BE2C (cell line): ENCODE measurements at regions not wholly inside any gene's neighbourhood (a gene's known extent, or its start where the extent isn't known, plus 50 kb on each side); places are given as distances from the start of the nearest gene placed in this dataset.

Experiments used
- DNase-seq: peaks from one replicate; pipeline ENCODE4 v3.0.0-alpha.2; 2020
- H3K27me3 ChIP-seq: fragments of 250-450 bp; sonication (Bioruptor Pico); 2 replicates; pipeline ENCODE4 v1.5.1; 2020; ENCODE audit warnings: mild to moderate bottlenecking
- H3K36me3 ChIP-seq: fragments of 250-450 bp; sonication (Bioruptor Pico); 2 replicates; pipeline ENCODE4 v1.5.1; 2020; ENCODE audit warnings: mild to moderate bottlenecking
- H3K4me1 ChIP-seq: fragments of 250-450 bp; sonication (Bioruptor Pico); 2 replicates; pipeline ENCODE4 v1.5.1; 2020
- H3K4me3 ChIP-seq: 2 replicates; pipeline ENCODE4 v1.5.1; 2011; ENCODE audit warnings: low read depth, low read length
- H3K9me3 ChIP-seq: fragments of 250-450 bp; sonication (Bioruptor Pico); 2 replicates; pipeline ENCODE4 v1.5.1; 2020
- TF ChIP-seq, protein P1 (sequence below): IDR thresholded peaks from 2 replicates; pipeline ENCODE4 v1.5.1; 2012; ENCODE audit warnings: mild to moderate bottlenecking, low read depth, low read length

DNA sequence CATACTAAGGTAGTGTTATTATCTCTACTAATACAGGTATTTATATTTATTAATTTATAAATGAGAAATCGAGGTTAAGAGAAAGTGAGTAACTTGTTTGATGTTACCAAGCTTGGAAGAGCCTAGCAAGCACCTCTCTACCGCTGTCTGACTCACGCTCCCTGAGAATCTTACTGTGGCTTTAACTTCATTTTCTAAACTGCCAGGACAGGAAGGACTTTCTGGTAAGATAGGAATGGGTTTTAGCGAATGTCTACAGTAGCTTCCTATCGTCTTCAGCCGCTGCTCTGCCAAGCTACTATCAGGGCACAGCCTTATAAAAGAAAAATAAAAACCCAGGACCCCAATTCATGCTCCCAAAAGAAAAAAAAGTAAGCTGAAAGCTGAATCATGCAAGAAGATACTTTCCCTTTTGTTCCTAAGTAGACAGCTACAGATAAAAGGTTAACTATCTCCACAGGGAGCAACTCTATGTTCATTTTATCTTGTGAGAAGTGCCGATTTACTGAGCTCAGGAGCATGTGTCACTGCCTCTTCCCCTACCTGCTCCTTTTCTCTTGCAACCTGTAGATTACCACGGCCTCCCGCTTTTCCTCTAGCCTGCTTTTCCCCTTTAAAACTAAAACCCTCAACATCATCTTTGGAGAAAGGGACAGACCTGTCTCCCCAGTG is 60.2 kb downstream of the THNSL1 start:
- H3K4me1 ChIP-seq: no peaks in the 10 kb centered on the region
- H3K36me3 ChIP-seq: no peaks in the 10 kb centered on the region
- H3K9me3 ChIP-seq: no peaks in the 10 kb centered on the region
- no peak overlapping the region for H3K4me3 ChIP-seq
- TF ChIP-seq, protein P1, sequence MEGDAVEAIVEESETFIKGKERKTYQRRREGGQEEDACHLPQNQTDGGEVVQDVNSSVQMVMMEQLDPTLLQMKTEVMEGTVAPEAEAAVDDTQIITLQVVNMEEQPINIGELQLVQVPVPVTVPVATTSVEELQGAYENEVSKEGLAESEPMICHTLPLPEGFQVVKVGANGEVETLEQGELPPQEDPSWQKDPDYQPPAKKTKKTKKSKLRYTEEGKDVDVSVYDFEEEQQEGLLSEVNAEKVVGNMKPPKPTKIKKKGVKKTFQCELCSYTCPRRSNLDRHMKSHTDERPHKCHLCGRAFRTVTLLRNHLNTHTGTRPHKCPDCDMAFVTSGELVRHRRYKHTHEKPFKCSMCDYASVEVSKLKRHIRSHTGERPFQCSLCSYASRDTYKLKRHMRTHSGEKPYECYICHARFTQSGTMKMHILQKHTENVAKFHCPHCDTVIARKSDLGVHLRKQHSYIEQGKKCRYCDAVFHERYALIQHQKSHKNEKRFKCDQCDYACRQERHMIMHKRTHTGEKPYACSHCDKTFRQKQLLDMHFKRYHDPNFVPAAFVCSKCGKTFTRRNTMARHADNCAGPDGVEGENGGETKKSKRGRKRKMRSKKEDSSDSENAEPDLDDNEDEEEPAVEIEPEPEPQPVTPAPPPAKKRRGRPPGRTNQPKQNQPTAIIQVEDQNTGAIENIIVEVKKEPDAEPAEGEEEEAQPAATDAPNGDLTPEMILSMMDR: no peak
- no peak for DNase-seq
- H3K27me3 ChIP-seq: peaks cover 3% of the 10 kb centered on the region; the same call in 1 of the 2 replicates

DNA sequence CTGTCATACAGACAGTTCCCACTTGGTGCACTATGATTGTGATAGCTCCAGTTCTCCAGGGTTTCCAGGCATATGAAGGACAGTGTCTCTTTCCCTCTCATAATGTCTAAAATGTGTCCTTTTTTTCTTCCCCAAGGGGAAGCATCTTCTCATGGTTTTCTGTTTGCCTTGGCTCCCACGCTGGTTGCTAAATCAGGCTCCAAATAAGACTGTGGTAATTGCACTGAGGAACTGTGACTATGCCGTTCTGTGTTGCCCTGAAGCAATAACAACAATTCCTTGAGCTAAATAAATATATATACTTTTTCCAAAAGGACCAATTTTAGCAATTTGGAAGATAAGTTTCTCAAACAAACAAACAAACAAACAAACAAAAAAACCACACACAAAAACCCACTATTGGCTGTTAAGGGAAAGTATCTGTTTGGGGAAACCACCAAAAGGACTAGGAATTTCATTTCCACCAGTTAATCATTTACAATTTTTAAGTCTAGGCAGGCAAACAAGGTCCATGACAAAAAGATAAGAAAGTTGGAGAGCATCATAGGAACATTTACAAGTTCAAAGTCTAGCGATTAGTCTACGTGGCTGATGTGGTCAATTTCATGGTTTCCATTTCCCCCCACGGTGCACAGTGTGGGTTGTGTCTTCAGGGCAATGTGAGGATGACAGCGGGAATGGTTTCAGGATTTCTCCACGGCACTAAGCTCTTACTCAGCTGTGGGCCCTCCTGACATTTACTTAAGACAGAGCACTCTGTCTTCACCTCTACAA is 62.4 kb downstream of the THNSL1 start:
- no peaks in the 10 kb centered on the region for H3K4me1 ChIP-seq
- no peaks in the 10 kb centered on the region for H3K27me3 ChIP-seq
- H3K36me3 ChIP-seq: no peaks in the 10 kb centered on the region
- TF ChIP-seq, protein P1: no peak
- H3K9me3 ChIP-seq: no peaks in the 10 kb centered on the region
- no peak overlapping the region for H3K4me3 ChIP-seq
- DNase-seq: no peak

DNA sequence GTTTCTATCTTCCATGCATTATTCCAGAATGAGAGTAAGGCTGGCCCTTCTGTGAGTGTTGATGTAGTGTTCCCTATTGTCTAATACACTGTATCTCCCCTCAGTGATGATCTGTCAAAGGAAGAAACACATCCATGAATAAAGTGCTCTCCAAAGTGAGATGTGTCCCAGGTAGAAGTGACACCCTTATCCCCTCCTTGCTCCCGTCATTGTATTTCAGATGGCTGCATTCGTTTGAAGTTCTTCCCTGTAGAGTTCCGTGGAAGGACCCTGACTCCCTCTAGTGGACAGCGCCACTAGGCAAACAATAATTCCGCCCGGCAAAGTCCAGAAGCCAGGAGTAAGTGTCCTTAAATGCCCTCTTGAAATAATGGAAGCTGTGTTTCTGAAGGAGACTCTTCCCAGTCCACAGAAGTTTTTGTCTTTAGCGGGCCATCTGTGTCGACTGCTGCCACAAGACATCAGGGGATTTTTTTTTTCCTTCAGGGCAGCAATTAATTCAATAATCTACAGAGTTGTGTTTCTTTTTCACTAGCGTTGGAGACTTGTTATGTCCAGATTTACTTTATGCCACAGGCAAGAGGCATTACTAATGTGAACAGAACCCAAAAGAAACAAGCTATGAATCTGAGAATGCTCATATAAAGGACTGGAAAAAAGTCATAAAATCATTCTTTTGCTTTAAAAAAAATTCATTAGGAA is 64.6 kb downstream of the THNSL1 start:
- H3K4me3 ChIP-seq: no peak overlapping the region
- H3K9me3 ChIP-seq: no peaks in the 10 kb centered on the region
- H3K27me3 ChIP-seq: no peaks in the 10 kb centered on the region
- H3K4me1 ChIP-seq: no peaks in the 10 kb centered on the region
- H3K36me3 ChIP-seq: no peaks in the 10 kb centered on the region
- TF ChIP-seq, protein P1: peak; percentile 91
- peak; percentile 77 for DNase-seq

DNA sequence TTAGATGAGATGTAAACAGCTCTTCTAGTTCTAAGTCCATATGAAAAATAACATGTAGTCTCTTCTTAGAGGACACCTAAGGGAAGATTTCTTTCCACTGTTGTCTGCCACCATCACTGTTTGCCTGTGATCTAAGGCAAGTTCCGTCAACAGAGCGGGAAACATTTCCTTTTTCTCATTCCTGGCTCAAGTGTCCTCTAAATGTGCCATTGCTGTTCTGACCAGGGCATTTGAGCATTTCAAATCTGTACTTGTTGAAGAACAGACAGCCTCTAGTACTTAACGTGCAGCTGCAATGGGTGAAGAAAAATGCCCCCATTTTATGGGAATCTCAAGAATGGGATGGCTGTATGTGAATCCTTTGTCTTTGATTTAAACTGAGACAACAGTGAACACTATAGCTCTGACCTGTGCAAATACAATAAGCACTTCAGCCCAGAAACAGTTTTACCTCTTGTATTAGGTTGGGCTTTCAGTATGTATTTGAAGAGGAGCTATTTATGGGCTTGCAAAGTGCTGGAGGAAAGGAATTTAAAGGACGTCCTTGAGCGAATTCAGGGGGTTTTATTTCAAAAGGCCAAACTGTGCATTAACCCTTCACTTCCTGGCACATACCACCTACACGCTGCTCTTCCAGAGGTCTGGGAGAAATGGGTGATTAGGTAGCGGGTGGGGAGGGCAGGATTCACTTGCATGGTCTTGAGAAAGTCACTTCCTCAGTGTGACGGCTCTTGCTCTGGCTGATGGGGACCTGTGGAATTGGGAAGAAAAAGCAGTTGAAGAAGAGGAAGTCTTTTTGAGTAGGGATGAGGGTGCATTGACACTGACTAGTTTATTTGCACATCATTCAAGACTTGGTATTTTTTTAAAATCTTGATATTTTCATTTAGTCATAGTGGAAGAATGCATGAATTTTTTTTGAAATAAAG is 66.1 kb downstream of the THNSL1 start:
- Histone ChIP-seq H3K36me3 (no peaks in the 10 kb centered on the region), H3K4me1 (no peaks in the 10 kb centered on the region)

DNA sequence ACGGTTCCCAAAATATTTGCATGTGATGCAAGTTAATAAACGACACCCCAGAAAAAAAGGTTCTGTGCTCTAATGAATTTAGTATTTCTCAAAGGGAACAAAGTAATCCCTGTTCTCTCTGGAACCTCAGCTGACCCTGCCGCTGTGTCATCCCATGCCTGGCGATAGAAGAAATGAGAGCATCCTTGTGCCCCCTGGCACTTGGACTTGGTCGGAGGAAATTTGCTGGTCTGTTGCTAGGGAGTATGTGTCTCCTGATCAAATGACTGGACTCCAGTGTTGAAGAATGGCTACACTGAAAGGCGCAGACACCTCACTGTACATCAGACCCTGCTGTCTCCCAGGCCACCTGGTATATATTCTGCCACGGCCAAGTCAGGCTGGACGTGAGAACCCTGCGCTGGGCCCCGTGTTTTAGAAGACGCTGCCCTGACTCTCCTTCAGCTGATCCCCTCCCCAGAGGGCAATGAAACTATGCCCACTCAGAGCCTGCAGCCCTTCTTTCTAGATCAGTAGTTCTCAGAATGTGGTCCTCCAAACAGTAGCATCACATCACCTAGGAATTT is 67.2 kb downstream of the THNSL1 start:
- DNase-seq: no peak
- TF ChIP-seq, protein P1: no peak
- H3K9me3 ChIP-seq: no peaks in the 10 kb centered on the region
- no peaks in the 10 kb centered on the region for H3K27me3 ChIP-seq
- no peaks in the 10 kb centered on the region for H3K36me3 ChIP-seq
- no peak overlapping the region for H3K4me3 ChIP-seq
- no peaks in the 10 kb centered on the region for H3K4me1 ChIP-seq

More for the DNA sequence above, 66.1 kb downstream of the THNSL1 start:
- no peak overlapping the region for H3K4me3 ChIP-seq
- TF ChIP-seq, protein P1: no peak
- no peak for DNase-seq
- no peaks in the 10 kb centered on the region for H3K27me3 ChIP-seq
- H3K9me3 ChIP-seq: no peaks in the 10 kb centered on the region
